IgD-negative memory B cell (primary cell): ENCODE measurements at regions not wholly inside any gene's neighbourhood (a gene's known extent, or its start where the extent isn't known, plus 50 kb on each side); places are given as distances from the start of the nearest gene placed in this dataset.
"Not testable (repeated sequence)": the region's sequence is repeated elsewhere in the genome, so short reads cannot be mapped to it uniquely, and the experiment has no call there.

Experiments used
- H3K27ac Mint-ChIP-seq, 3 donors: one replicate each; pipeline ENCODE4 v1.8.0; 2020 to 2022; ENCODE audit warnings: mild to moderate bottlenecking in 3 of 3, mixed read lengths in 3 of 3, moderate library complexity in 1 of 3
- H3K27me3 Mint-ChIP-seq: one replicate; pipeline ENCODE4 v1.8.0; 2021; ENCODE audit warnings: mixed read lengths
- H3K36me3 Mint-ChIP-seq: one replicate; pipeline ENCODE4 v1.8.0; 2020; ENCODE audit warnings: mild to moderate bottlenecking, mixed read lengths
- H3K4me1 Mint-ChIP-seq, 3 donors: one replicate each; pipeline ENCODE4 v1.8.0; 2020 to 2022; ENCODE audit warnings: mixed read lengths in 3 of 3, mild to moderate bottlenecking in 1 of 3
- H3K4me3 Mint-ChIP-seq, 4 donors: one replicate each; pipeline ENCODE4 v1.8.0; 2020 to 2022; ENCODE audit warnings: mild to moderate bottlenecking in 4 of 4, mixed read lengths in 4 of 4, moderate library complexity in 3 of 4
- H3K9me3 Mint-ChIP-seq, 3 donors: one replicate each; pipeline ENCODE4 v1.8.0; 2020 to 2021; ENCODE audit warnings: mixed read lengths in 3 of 3, mild to moderate bottlenecking in 1 of 3

DNA sequence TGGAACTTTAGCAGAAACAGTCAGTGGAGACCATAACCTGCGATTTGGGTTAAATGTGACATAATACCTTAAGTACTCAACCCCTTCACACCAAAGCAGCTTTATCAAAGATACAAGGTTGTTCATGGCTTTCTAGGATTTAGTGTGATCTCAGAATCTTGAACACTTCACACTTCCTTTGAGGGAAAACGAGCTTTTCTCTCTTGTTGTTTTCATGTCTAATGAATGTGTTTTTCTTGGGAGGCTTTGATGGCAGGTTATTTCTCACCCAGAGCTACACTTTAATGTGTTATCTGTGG, 437.0 kb downstream of the TMEM232 start:
- Mint-ChIP-seq H3K4me3 (no peak overlapping the region), H3K4me1 (no peaks in the 10 kb centered on the region), H3K9me3 (peaks cover 0 to 6% (median 2%) of the 10 kb centered on the region in 3 donors), H3K36me3 (no peaks in the 10 kb centered on the region), H3K27me3 (peaks cover 2% of the 10 kb centered on the region), H3K27ac (no peak overlapping the region)

GRCh38 chr5:110290542-110290941, 435.9 kb downstream of the TMEM232 start:
- Mint-ChIP-seq H3K27ac (no peak overlapping the region), H3K9me3 (peaks cover 0 to 4% (median 0%) of the 10 kb centered on the region in 3 donors), H3K4me1 (no peaks in the 10 kb centered on the region), H3K36me3 (no peaks in the 10 kb centered on the region), H3K27me3 (peaks cover 2% of the 10 kb centered on the region), H3K4me3 (no peak overlapping the region)

GRCh38 chr5:110294281-110294680, 432.2 kb downstream of the TMEM232 start:
- Mint-ChIP-seq H3K27me3 (peaks cover 2% of the 10 kb centered on the region), H3K4me3 (no peak overlapping the region), H3K9me3 (peaks cover 0 to 4% (median 0%) of the 10 kb centered on the region in 3 donors), H3K27ac (no peak overlapping the region), H3K36me3 (no peaks in the 10 kb centered on the region), H3K4me1 (no peaks in the 10 kb centered on the region)

DNA sequence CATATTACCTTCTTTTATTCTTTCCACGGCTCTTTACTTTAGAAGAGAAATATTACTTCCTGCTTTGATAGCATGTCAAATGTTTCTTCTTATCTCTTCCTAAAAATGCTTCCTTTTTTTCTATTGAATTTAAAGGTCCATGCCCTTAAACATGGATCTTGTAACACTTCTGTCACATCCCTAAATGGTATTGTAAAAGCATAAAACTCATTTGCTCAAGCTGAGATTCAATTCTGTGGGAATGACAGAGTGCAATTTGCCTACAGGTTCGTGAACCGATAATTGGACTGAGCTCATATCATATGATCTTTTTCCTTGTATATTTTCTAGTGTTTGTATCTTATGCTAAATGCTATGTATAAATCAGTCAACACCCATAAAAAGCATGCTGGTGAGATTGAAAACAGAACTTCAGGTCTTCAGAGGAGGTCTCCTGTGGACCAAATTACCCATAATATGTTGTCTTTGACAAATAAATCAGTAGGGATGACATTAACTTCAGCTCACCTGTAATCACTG, 429.3 kb downstream of the TMEM232 start:
- Mint-ChIP-seq H3K9me3 (peaks cover 3 to 10% (median 7%) of the 10 kb centered on the region in 3 donors), H3K27me3 (peaks cover 2% of the 10 kb centered on the region), H3K36me3 (no peaks in the 10 kb centered on the region), H3K4me1 (no peaks in the 10 kb centered on the region), H3K4me3 (no peak overlapping the region), H3K27ac (no peak overlapping the region)

DNA sequence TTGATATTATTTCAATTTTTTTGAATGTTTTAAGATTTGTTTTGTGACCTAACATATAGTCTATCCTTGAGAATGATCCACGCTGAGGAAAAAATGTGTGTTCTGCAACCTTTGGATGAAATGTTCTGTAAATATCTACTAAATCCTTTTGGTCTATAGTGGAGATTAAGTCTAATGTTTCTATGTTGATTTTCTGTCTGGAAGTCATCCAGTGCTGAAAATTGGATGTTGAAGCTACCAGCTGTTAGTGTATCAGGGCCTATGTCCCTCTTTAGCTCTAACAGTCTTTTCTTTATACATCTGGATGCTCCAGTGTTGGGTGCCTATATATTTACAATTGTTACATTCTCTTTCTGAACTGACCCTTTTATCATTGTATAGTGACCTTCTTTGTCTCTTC, 422.3 kb downstream of the TMEM232 start:
- Mint-ChIP-seq H3K9me3 (peaks cover 5 to 25% (median 7%) of the 10 kb centered on the region in 3 donors), H3K27me3 (no peaks in the 10 kb centered on the region)

DNA sequence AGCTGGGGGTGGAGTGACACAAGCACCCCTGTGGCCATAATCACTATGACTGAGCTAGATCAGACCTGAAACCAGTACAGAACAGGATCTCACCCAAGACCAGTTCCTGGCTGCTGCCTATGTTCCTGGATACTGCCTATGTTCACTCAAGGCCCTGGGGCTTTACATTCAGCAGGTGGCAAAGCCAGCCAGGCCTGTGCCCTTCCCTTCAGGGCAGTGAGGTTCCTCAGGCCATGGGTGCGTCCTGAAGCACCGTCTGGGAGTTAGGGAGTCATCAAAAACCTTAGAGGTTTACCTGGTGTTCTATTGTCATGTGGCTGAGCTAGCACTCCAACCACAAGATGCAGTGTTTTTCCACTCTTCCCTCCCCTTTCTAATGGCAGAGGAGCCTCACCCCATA, 419.8 kb downstream of the TMEM232 start:
- Mint-ChIP-seq H3K9me3 (peaks cover under 1 to 22% (median 4%) of the 10 kb centered on the region in 3 donors), H3K4me1 (no peaks in the 10 kb centered on the region), H3K4me3 (no peak overlapping the region), H3K27me3 (no peaks in the 10 kb centered on the region), H3K36me3 (no peaks in the 10 kb centered on the region), H3K27ac (no peak overlapping the region)

More for the DNA sequence above, 422.3 kb downstream of the TMEM232 start:
- H3K27ac Mint-ChIP-seq, result no peak overlapping the region
- H3K36me3 Mint-ChIP-seq, result no peaks in the 10 kb centered on the region
- H3K4me3 Mint-ChIP-seq, result no peak overlapping the region
- H3K4me1 Mint-ChIP-seq, result no peaks in the 10 kb centered on the region

GRCh38 chr5:110309222-110309621, 417.2 kb downstream of the TMEM232 start:
- H3K36me3 Mint-ChIP-seq, result no peaks in the 10 kb centered on the region
- peaks cover 1% of the 10 kb centered on the region for H3K27me3 Mint-ChIP-seq
- H3K4me1 Mint-ChIP-seq, result no peaks in the 10 kb centered on the region
- H3K27ac Mint-ChIP-seq, result no peak overlapping the region
- peaks cover 2 to 8% (median 3%) of the 10 kb centered on the region in 3 donors for H3K9me3 Mint-ChIP-seq
- H3K4me3 Mint-ChIP-seq, result peak overlapping the region in 1 of 4 donors; percentile 37

- not testable (repeated sequence) for H3K4me3 Mint-ChIP-seq, H3K27ac Mint-ChIP-seq, H3K36me3 Mint-ChIP-seq, H3K9me3 Mint-ChIP-seq, H3K4me1 Mint-ChIP-seq, H3K27me3 Mint-ChIP-seq
These were observed 409.9 kb downstream of the TMEM232 start for GRCh38 chr5:110316566-110316965.

- H3K9me3 Mint-ChIP-seq, result peaks cover 0 to 2% (median 0%) of the 10 kb centered on the region in 3 donors
- H3K27ac Mint-ChIP-seq, result no peak overlapping the region
- no peaks in the 10 kb centered on the region for H3K4me1 Mint-ChIP-seq
- no peak overlapping the region for H3K4me3 Mint-ChIP-seq
- no peaks in the 10 kb centered on the region for H3K36me3 Mint-ChIP-seq
- H3K27me3 Mint-ChIP-seq, result no peaks in the 10 kb centered on the region
These were observed 405.4 kb downstream of the TMEM232 start for GRCh38 chr5:110321117-110321516.

- H3K4me1 Mint-ChIP-seq, result no peaks in the 10 kb centered on the region
- no peaks in the 10 kb centered on the region for H3K36me3 Mint-ChIP-seq
- H3K27ac Mint-ChIP-seq, result no peak overlapping the region
- H3K9me3 Mint-ChIP-seq, result no peaks in the 10 kb centered on the region
- no peaks in the 10 kb centered on the region for H3K27me3 Mint-ChIP-seq
- H3K4me3 Mint-ChIP-seq, result no peak overlapping the region
These were observed 403.1 kb downstream of the TMEM232 start for GRCh38 chr5:110323357-110323756.

DNA sequence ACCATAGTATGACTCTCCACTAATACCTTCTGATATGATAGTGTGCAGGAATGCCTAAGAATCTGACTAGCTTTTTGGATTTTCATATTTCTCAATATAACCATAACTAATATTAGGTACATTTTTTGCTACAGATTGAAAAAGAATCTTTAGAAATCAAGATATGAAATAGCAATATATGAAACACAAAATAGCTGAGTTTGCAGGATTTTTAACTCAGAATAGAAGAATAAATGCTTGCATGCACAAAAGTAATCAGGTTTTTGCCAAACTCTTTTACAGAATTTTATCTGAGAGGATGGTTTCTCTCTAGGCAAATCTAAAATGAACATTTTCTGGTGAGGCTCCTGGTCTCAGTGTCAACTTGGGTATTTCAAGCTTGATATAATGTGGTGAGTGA, 402.6 kb downstream of the TMEM232 start:
- Mint-ChIP-seq H3K36me3 (no peaks in the 10 kb centered on the region), H3K27me3 (no peaks in the 10 kb centered on the region), H3K27ac (no peak overlapping the region), H3K9me3 (no peaks in the 10 kb centered on the region), H3K4me3 (no peak overlapping the region), H3K4me1 (no peaks in the 10 kb centered on the region)

DNA sequence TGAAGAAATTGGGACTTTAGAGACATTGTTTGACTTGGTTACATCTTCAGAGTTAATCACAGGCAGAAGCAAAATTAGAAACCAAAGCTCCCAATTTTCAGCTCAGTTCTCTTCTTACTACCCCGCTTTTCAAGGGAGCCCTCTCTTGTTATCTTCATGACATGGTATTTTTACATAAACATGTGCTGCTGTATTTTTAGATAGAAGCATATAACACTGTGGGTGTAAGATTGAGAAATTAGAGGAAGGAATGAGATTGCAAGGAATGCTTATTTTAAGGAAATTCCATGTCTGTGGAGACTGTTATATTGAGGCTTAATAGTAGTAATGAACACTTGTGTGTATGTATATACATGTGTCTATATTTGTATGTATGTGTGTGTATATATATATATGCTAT, 401.6 kb downstream of the TMEM232 start:
- Mint-ChIP-seq H3K4me1 (no peaks in the 10 kb centered on the region), H3K9me3 (no peaks in the 10 kb centered on the region), H3K4me3 (no peak overlapping the region), H3K27me3 (no peaks in the 10 kb centered on the region), H3K27ac (no peak overlapping the region), H3K36me3 (no peaks in the 10 kb centered on the region)

- Mint-ChIP-seq H3K4me3 (no peak overlapping the region), H3K4me1 (no peaks in the 10 kb centered on the region), H3K27me3 (no peaks in the 10 kb centered on the region), H3K36me3 (no peaks in the 10 kb centered on the region), H3K9me3 (no peaks in the 10 kb centered on the region), H3K27ac (no peak overlapping the region)
These were observed 396.4 kb downstream of the TMEM232 start for GRCh38 chr5:110329955-110330525.

DNA sequence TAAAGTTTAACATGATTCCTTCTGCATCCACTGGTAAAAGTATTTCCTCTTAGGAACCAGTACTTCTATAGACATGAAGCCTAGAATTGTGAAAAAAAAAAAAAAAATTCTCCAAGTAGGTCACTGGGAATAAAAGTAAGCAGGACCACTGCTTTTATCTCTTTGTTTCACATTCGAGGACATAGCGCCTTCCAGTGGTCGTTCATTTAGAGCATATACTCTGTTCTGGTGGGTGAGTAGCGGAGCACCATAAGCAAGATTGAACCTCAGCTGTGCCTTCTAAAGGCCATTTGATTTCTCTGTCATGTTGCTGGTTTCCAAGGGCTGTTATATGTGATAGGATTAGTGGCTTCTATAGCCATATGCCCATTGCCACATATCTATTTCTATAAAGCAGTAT, 393.1 kb downstream of the TMEM232 start:
- no peaks in the 10 kb centered on the region for H3K9me3 Mint-ChIP-seq
- no peak overlapping the region for H3K4me3 Mint-ChIP-seq
- H3K4me1 Mint-ChIP-seq, result no peaks in the 10 kb centered on the region
- no peak overlapping the region for H3K27ac Mint-ChIP-seq
- H3K27me3 Mint-ChIP-seq, result no peaks in the 10 kb centered on the region
- no peaks in the 10 kb centered on the region for H3K36me3 Mint-ChIP-seq

DNA sequence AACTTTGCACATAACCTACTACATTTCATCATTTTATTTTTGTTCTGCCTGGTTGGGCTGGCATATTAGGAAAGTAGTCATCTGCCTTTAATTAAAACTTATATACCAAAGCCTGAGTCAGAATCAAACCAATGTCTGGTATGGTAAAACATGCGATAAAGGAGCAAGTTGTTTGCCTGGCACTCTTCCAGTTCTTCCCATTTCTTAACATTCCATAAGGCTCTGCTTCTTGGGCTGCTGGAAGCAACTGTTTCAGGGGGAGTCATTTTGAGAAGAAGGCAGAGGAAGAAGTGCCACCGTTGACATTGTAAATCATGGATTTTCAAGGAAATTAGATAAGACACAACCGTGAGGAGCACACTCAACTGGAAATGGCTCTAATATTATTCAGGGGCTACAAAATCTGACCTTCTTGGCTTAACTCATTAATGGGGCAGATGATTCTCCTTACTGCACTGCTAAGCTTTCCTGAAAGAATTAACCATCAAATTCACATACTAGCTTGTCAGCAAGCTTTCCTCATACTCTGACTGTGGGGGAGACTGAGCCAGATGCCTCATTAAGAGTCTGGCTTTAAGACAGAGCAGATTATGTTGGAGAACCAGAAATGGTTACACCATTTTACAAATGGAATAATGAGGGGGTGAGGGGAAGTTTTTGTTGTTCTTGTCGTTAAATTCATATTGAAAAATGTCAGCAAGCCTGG, 391.0 kb downstream of the TMEM232 start:
- H3K4me1 Mint-ChIP-seq, result no peaks in the 10 kb centered on the region
- no peaks in the 10 kb centered on the region for H3K36me3 Mint-ChIP-seq
- H3K27me3 Mint-ChIP-seq, result no peaks in the 10 kb centered on the region
- no peaks in the 10 kb centered on the region for H3K9me3 Mint-ChIP-seq
- no peak overlapping the region for H3K4me3 Mint-ChIP-seq
- H3K27ac Mint-ChIP-seq, result no peak overlapping the region
